Common myeloid progenitor, CD34-positive (primary cell): ENCODE measurements at regions not wholly inside any gene's neighbourhood (a gene's known extent, or its start where the extent isn't known, plus 50 kb on each side); places are given as distances from the start of the nearest gene placed in this dataset.

Experiments used
- CTCF ChIA-PET: fragments of 350-600 bp; sonication (Branson Sonifier 250); formaldehyde crosslinking; loops from one replicate; lab custom pipeline; 2021; ENCODE audit warnings: antibody characterized with exemption; lab: Charles Lee
- POLR2A ChIA-PET: fragments of 350-600 bp; sonication (Branson Sonifier 250); formaldehyde crosslinking; loops from one replicate; lab custom pipeline; 2021; ENCODE audit warnings: antibody characterized with exemption; lab: Charles Lee
- DNase-seq, 3 donors: peaks; one replicate each; pipeline versions ENCODE4 v3.0.0 to v3.0.0-alpha.2; 2013
- H3K27ac ChIP-seq, 2 experiments: 1 replicate in 1 of 2; 2 replicates in 1 of 2; pipeline ENCODE4 v1.7.0; 2013; ENCODE audit warnings: inconsistent platforms in 2 of 2, low read length in 2 of 2, mild to moderate bottlenecking in 2 of 2, low read depth in 1 of 2, moderate library complexity in 1 of 2; ENCODE audit not compliant: severe bottlenecking in 2 of 2, insufficient read depth in 1 of 2, poor library complexity in 1 of 2
- H3K27me3 ChIP-seq, 5 experiments: replicated peaks in 2 of 5; 1 replicate in 3 of 5; 2 replicates in 2 of 5; pipeline versions ENCODE4 v1.6.1 to v1.7.0; 2013; ENCODE audit warnings: low read length in 4 of 5, mild to moderate bottlenecking in 2 of 5, moderate library complexity in 2 of 5, inconsistent platforms in 1 of 5; ENCODE audit not compliant: insufficient read depth in 5 of 5, control insufficient read depth in 4 of 5
- H3K36me3 ChIP-seq, 4 experiments: 1 replicate in 2 of 4; 2 replicates in 2 of 4; pipeline versions ENCODE4 v1.6.1 to v1.7.0; 2013; ENCODE audit warnings: low read length in 3 of 4, control low read depth in 1 of 4, mild to moderate bottlenecking in 1 of 4; ENCODE audit not compliant: control insufficient read depth in 4 of 4, insufficient read depth in 4 of 4
- H3K4me1 ChIP-seq, 4 experiments: 1 replicate in 3 of 4; 2 replicates in 1 of 4; pipeline versions ENCODE4 v1.6.1 to v1.7.1; 2013; ENCODE audit warnings: low read length in 3 of 4, mild to moderate bottlenecking in 3 of 4, control low read depth in 1 of 4, inconsistent platforms in 1 of 4, moderate library complexity in 1 of 4; ENCODE audit not compliant: control insufficient read depth in 4 of 4, insufficient read depth in 4 of 4; ENCODE audit errors: control extremely low read depth in 1 of 4
- H3K4me3 ChIP-seq, 7 experiments: 1 replicate in 4 of 7; 2 replicates in 3 of 7; pipeline versions ENCODE4 v1.5.1 to v1.7.0; 2013; ENCODE audit warnings: mild to moderate bottlenecking in 7 of 7, low read length in 6 of 7, moderate library complexity in 6 of 7, inconsistent platforms in 2 of 7, low read depth in 2 of 7, control low read depth in 1 of 7; ENCODE audit not compliant: insufficient read depth in 4 of 7, control insufficient read depth in 1 of 7; ENCODE audit errors: extremely low read depth in 1 of 7
- H3K9me3 ChIP-seq, 5 experiments: 1 replicate in 4 of 5; 2 replicates in 1 of 5; pipeline versions ENCODE4 v1.6.1 to v1.7.1; 2013; ENCODE audit warnings: low read length in 4 of 5, mild to moderate bottlenecking in 2 of 5, inconsistent platforms in 1 of 5, low read depth in 1 of 5, moderate library complexity in 1 of 5; ENCODE audit not compliant: control insufficient read depth in 4 of 5, insufficient read depth in 2 of 5; ENCODE audit errors: control extremely low read depth in 1 of 5
- WGBS: methylation state at CpG from one replicate; pipeline ENCODE4 v1.1.5; 2013; ENCODE audit not compliant: insufficient coverage; 5-methylcytosine and 5-hydroxymethylcytosine counted together

DNA sequence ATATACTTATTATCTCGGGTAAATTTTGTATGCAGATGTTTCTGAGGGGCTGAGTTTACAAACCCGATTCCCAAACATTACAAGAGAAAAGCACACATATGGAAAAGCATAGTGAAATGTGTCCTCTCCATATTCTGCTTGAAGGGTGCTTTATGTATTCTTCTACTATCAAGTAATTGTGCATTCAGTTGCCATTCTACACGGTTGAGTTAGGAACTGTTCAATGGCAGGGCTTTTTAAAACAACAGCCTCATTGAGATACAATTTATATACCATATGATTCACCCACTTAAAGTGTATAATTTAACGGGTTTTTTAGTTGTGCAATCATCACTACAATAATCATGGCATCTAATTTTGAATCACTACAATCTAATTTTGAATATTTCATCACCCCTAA, 138.4 kb upstream of the DLGAP1 start:
- Histone ChIP-seq H3K27me3 (no peaks in the 10 kb centered on the region), H3K27ac (no peak overlapping the region), H3K9me3 (no peaks in the 10 kb centered on the region), H3K36me3 (no peaks in the 10 kb centered on the region), H3K4me1 (no peaks in the 10 kb centered on the region), H3K4me3 (no peak overlapping the region)
- POLR2A ChIA-PET, result no interaction called here
- CTCF ChIA-PET, result no interaction called here
- WGBS, result 92% methylated on average over 2 of the region's 4 CpGs
- DNase-seq, result no peak

DNA sequence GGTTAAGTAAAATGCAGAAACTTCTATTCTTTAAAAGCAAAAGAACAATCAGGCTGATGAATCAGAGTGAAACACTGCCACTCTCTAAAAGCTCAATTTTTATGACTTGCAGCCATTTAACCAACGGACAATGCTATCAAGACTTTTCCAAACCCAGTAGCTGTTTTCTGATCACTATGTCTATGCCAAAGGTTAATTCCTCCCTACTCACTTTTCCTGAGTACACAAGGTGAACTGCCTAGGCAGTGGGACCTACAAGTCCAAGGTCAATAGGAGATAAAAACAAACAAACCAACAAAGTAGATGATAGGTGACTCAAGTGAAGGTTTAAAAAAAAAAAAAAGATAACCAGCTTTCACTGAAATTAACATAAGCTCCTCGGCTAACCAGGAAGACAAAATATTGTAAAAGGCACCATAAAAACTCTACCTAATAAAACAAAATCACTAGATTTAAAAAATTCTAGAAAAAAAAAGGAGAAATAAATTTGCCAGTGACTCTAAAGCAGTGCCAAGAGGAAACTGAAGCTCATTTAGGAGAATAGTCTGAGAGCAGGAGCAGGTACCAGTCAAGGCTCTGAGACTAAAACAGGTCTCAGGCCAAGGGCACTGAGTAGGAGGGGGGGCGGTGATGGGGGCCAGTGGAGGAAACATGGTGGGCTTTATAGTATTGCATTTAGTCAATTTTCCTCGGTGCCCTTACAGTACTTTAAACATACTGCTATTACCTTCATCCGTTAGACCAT, 134.1 kb upstream of the DLGAP1 start:
- no peaks in the 10 kb centered on the region for H3K27me3 ChIP-seq
- ChIA-PET CTCF (interaction anchor here (0.6 kb wide), 1 partner anchor 130 kb away, joined by 3 read pairs; no protein-coding TSS in a partner anchor), POLR2A (no interaction called here)
- H3K27ac ChIP-seq, result no peak overlapping the region
- no peaks in the 10 kb centered on the region for H3K9me3 ChIP-seq
- 80% methylated on average over 2 of the region's 5 CpGs for WGBS
- H3K4me1 ChIP-seq, result no peaks in the 10 kb centered on the region
- no peak overlapping the region for H3K4me3 ChIP-seq
- no peaks in the 10 kb centered on the region for H3K36me3 ChIP-seq
- DNase-seq, result no peak

DNA sequence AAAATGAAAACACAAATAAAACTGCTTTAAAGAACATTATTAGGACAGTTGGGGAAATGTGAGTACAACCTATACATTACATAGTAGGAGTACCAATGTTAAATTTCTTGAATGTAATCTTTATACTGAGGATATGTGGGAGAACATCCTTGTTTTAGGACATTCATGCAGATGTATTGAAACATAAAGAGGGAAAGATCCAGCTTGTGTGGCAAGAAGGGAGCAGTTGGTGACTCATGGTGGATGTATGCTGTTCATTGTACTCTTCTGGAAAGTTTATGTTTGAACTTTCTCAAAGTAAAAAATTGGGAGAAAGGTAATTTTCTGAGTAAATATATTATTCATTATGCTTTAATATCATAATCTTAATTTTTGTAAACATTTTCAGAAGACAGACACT, 132.1 kb upstream of the DLGAP1 start:
- no peak for DNase-seq
- H3K4me3 ChIP-seq, result no peak overlapping the region
- POLR2A ChIA-PET, result no interaction called here
- H3K27me3 ChIP-seq, result no peaks in the 10 kb centered on the region
- H3K9me3 ChIP-seq, result no peaks in the 10 kb centered on the region
- H3K27ac ChIP-seq, result no peak overlapping the region
- no peaks in the 10 kb centered on the region for H3K4me1 ChIP-seq
- CTCF ChIA-PET, result no interaction called here
- H3K36me3 ChIP-seq, result no peaks in the 10 kb centered on the region

DNA sequence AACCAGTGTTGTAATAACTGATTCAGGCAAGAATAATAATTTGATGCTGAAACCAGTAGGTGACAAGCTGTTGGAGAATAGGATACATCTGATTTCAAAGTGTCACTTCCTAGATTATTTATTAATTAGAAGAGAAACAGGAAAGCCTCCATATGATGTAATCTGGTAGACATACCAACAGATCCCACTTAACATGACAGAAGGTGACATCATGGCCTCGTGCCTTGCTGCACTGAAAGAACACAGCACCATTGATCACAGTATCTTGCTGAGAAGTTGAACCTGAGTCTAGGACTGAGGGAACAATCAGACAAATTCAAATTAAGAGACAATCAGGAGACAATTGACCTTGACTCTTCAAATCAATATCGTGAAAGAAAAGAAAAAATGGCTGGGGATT, 131.6 kb upstream of the DLGAP1 start:
- ChIA-PET POLR2A (no interaction called here), CTCF (no interaction called here)
- no peaks in the 10 kb centered on the region for H3K9me3 ChIP-seq
- H3K36me3 ChIP-seq, result no peaks in the 10 kb centered on the region
- H3K4me1 ChIP-seq, result no peaks in the 10 kb centered on the region
- 83% methylated on average over 2 of the region's 2 CpGs for WGBS
- H3K27me3 ChIP-seq, result no peaks in the 10 kb centered on the region
- H3K4me3 ChIP-seq, result no peak overlapping the region
- no peak overlapping the region for H3K27ac ChIP-seq
- DNase-seq, result no peak

DNA sequence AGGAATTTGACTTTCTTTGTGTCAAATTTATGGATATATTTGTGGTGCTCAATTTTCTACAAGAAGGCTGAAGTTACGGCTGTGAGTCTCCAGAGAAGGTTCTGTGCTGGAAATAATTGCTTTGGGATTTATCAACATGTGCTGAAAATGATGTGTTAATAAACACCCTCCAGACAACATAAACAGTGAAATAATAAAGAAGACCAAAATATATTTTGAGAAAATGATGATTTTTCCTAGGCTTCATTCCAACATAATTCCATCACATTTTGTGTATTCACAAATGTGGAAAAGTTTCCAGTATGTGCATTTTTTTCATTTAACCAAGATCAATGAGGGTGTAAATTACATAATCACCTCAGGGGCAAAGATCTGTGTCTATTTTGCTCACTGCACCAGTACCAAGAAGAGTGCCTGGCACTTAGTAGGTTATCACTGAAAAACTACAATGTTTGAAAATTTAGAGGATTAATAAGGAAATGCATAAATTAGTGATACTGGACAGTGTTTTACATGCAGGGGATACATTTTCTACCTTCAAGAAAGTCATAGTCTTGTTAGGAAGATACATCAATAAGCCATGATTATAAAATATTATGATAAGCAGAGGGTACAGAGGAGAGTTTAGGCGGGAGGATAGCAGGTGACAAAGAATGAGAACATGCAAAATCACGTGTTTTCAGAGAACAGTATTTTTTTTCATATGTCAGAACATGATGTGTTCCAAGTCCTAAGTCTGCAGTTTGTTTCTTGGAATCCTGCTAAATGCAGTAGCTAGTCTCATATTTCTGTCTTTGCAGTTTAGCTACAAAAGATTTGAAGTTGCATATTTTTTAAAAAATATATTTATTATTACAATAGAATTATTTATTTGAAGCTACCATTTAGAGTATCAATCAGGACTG, 127.6 kb upstream of the DLGAP1 start:
- Histone ChIP-seq H3K9me3 (peaks cover 0 to 9% (median 4%) of the 10 kb centered on the region in 5 experiments), H3K27me3 (no peaks in the 10 kb centered on the region), H3K4me1 (no peaks in the 10 kb centered on the region), H3K36me3 (no peaks in the 10 kb centered on the region), H3K4me3 (no peak overlapping the region), H3K27ac (no peak overlapping the region)
- POLR2A ChIA-PET, result no interaction called here
- DNase-seq, result no peak
- 72% methylated on average over 2 of the region's 3 CpGs for WGBS
- CTCF ChIA-PET, result no interaction called here

DNA sequence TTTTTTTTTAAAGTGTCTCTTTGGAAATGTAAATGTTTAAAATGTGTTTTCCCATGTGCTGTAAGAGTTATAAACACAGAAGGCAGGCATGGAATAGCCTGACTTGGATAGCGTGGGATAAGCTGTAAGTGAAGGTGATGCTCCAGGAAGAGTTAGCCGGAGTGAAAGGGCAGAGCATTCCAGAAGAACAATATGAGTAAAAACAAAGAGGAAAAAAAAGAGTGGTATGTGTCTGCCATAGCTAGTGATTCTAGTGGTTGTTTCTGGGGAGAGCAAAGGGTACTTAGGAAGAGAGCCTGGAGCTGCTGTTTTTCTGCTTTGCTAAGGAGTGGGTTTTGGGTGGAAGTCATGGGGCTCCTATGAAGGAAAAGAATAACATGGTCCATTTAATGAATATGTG, 126.9 kb upstream of the DLGAP1 start:
- no peak for DNase-seq
- Histone ChIP-seq H3K36me3 (no peaks in the 10 kb centered on the region), H3K27ac (no peak overlapping the region), H3K4me1 (no peaks in the 10 kb centered on the region), H3K4me3 (no peak overlapping the region), H3K9me3 (peaks cover 0 to 13% (median 5%) of the 10 kb centered on the region in 5 experiments), H3K27me3 (no peaks in the 10 kb centered on the region)
- CTCF ChIA-PET, result no interaction called here
- WGBS, result 94% methylated on average over 2 of the region's 2 CpGs
- POLR2A ChIA-PET, result no interaction called here

DNA sequence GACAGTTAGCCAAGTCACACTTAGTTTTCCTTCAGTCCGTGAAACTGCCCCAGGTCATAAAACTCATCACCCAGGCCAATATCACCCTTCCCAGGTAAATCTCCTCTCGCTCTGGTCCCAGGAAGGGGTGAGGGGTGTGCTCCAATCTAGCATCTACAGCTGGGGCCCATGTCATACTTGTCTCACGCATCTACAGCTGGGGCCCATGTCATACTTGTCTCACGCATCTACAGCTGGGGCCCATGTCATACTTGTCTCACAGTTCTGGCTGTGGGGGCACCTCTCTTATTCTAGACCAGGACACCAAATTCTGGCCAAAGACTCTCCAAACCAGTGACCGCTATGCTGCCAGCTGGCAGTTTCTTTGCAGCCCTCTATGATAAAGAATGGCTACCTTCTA, 123.3 kb upstream of the DLGAP1 start:
- no peak overlapping the region for H3K27ac ChIP-seq
- CTCF ChIA-PET, result no interaction called here
- POLR2A ChIA-PET, result no interaction called here
- no peak overlapping the region for H3K4me3 ChIP-seq
- H3K36me3 ChIP-seq, result no peaks in the 10 kb centered on the region
- WGBS, result 92% methylated on average over 4 of the region's 5 CpGs
- H3K4me1 ChIP-seq, result no peaks in the 10 kb centered on the region
- H3K9me3 ChIP-seq, result peaks cover 0 to 14% (median 5%) of the 10 kb centered on the region in 5 experiments
- no peaks in the 10 kb centered on the region for H3K27me3 ChIP-seq
- no peak for DNase-seq
